A549 (cell line): ENCODE measurements at regions not wholly inside any gene's neighbourhood (a gene's known extent, or its start where the extent isn't known, plus 50 kb on each side); places are given as distances from the start of the nearest gene placed in this dataset.

Experiments
- ATAC-seq, 2 experiments: fragments of 200-7000 bp in 1 of 2; fragments of >200 bp in 1 of 2; cut with Nextera tagmentation in 1 of 2; cut with Tn5 transposase in 1 of 2; 3 replicates each; pipeline versions ENCODE4 v1.8.0 to v1.9.1; 2018 to 2020; ENCODE audit warnings: mild to moderate bottlenecking in 1 of 2, moderate library complexity in 1 of 2
- CTCF ChIA-PET: fragments of 300-600 bp; sonication (Branson Sonifier 250); formaldehyde crosslinking; extraction: SDS; loops from one replicate; lab custom pipeline; 2021; ENCODE audit warnings: antibody characterized with exemption, inconsistent platforms; lab: Yijun Ruan, JAX
- POLR2A ChIA-PET: fragments of 350-600 bp; formaldehyde crosslinking; extraction: SDS; loops from one replicate; lab custom pipeline; 2021; ENCODE audit warnings: antibody characterized with exemption, inconsistent platforms; lab: Yijun Ruan, JAX
- DNase-seq, 2 experiments: peaks; one replicate each; pipeline versions ENCODE4 v3.0.0 to v3.0.0-alpha.2; 2011 to 2016; ENCODE audit warnings: low read depth in 1 of 2, low spot score in 1 of 2
- FAIRE-seq: peaks from 2 replicates; lab custom pipeline; 2011; peaks lifted over from hg19 to GRCh38; lab: Jason Lieb, UNC
- H3K27ac ChIP-seq, 2 experiments: fragments of >200 bp; sonication (Bioruptor Twin); formaldehyde crosslinking; 3 replicates each; pipeline ENCODE4 v1.5.1; 2016 to 2017
- H3K4me1 ChIP-seq: fragments of >200 bp; sonication (Bioruptor Twin); formaldehyde crosslinking; 3 replicates; pipeline ENCODE4 v1.6.1; 2016
- H3K4me2 ChIP-seq: fragments of >200 bp; sonication (Bioruptor Twin); formaldehyde crosslinking; 3 replicates; pipeline ENCODE4 v1.6.1; 2016
- H3K4me3 ChIP-seq: fragments of >200 bp; sonication (Bioruptor Twin); formaldehyde crosslinking; 3 replicates; pipeline ENCODE4 v1.5.1; 2016
- H3K9me3 ChIP-seq: fragments of >200 bp; sonication (Bioruptor Twin); formaldehyde crosslinking; 3 replicates; pipeline ENCODE4 v1.6.1; 2016
- BHLHE40 ChIP-seq: IDR thresholded peaks from 2 replicates; pipeline ENCODE4 v1.6.1; 2012; ENCODE audit warnings: low read depth, low read length, inconsistent platforms
- CBX2 ChIP-seq: fragments of 200-600 bp; sonication (generic); IDR thresholded peaks from 2 replicates; pipeline ENCODE4 v1.6.1; 2016; ENCODE audit warnings: low read depth, mild to moderate bottlenecking, borderline replicate concordance
- CHD2 ChIP-seq: fragments of 150-350 bp; IDR thresholded peaks from 2 replicates; pipeline ENCODE4 v1.6.1; 2014; ENCODE audit warnings: low read length; ENCODE audit not compliant: partially characterized antibody
- EHF ChIP-seq: fragments of 250-450 bp; sonication (Bioruptor Pico); IDR thresholded peaks from 2 replicates; pipeline ENCODE4 v1.5.0; 2020; ENCODE audit warnings: mild to moderate bottlenecking
- EP300 ChIP-seq, 2 experiments: fragments of >200 bp; sonication (Bioruptor Twin); formaldehyde crosslinking; IDR thresholded peaks; 2 replicates in 1 of 2; 3 replicates in 1 of 2; pipeline ENCODE4 v1.6.1; 2016 to 2017
- FOXS1 ChIP-seq: fragments of 250-450 bp; sonication (Bioruptor Pico); IDR thresholded peaks from 2 replicates; pipeline ENCODE4 v1.5.0; 2020; ENCODE audit warnings: mild to moderate bottlenecking, moderate library complexity
- GATA3 ChIP-seq: IDR thresholded peaks from 2 replicates; pipeline ENCODE4 v1.6.1; 2012; ENCODE audit warnings: borderline replicate concordance
- HEYL ChIP-seq: fragments of 250-450 bp; sonication (Bioruptor Pico); IDR thresholded peaks from 2 replicates; pipeline ENCODE4 v1.8.0; 2021; ENCODE audit warnings: mild to moderate bottlenecking, moderate library complexity
- HOXB13 ChIP-seq: fragments of 250-450 bp; sonication (Bioruptor Pico); IDR thresholded peaks from 2 replicates; pipeline ENCODE4 v1.5.0; 2020; ENCODE audit warnings: low read depth, mild to moderate bottlenecking, moderate library complexity
- JUNB ChIP-seq: fragments of >200 bp; sonication (Bioruptor Twin); formaldehyde crosslinking; IDR thresholded peaks from 2 replicates; pipeline ENCODE4 v1.6.1; 2016
- KDM5A ChIP-seq: fragments of 200-600 bp; sonication (generic); IDR thresholded peaks from 2 replicates; pipeline ENCODE4 v1.6.1; 2016; ENCODE audit warnings: antibody characterized with exemption, mild to moderate bottlenecking
- MAZ ChIP-seq: fragments of 150-350 bp; IDR thresholded peaks from 2 replicates; pipeline ENCODE4 v1.6.1; 2014; ENCODE audit warnings: antibody characterized with exemption, low read depth, low read length, borderline replicate concordance
- NFE2L2 ChIP-seq: fragments of 150-350 bp; conservative IDR thresholded peaks from 2 replicates; pipeline ENCODE4 v1.6.1; 2014; ENCODE audit warnings: low read length
- PHF8 ChIP-seq: fragments of 200-600 bp; sonication (generic); IDR thresholded peaks from 2 replicates; pipeline ENCODE4 v1.6.1; 2016; ENCODE audit warnings: low read depth, mild to moderate bottlenecking, antibody characterized with exemption, moderate library complexity, borderline replicate concordance
- RARB ChIP-seq: fragments of 250-450 bp; sonication (Bioruptor Pico); IDR thresholded peaks from 2 replicates; pipeline ENCODE4 v1.8.0; 2021; ENCODE audit warnings: mild to moderate bottlenecking, moderate library complexity
- RCOR1 ChIP-seq: fragments of 150-350 bp; IDR thresholded peaks from 2 replicates; pipeline ENCODE4 v1.6.1; 2014; ENCODE audit warnings: antibody characterized with exemption, low read length, low read depth
- RFX5 ChIP-seq: fragments of 450-650 bp; IDR thresholded peaks from 2 replicates; pipeline ENCODE4 v1.7.1; 2014; ENCODE audit warnings: antibody characterized with exemption, mild to moderate bottlenecking, moderate library complexity
- RNF2 ChIP-seq: fragments of 200-600 bp; sonication (generic); IDR thresholded peaks from 2 replicates; pipeline ENCODE4 v1.6.1; 2016; ENCODE audit warnings: low read depth, mild to moderate bottlenecking, antibody characterized with exemption, moderate library complexity, borderline replicate concordance
- SMC3 ChIP-seq: fragments of >200 bp; sonication (Bioruptor Twin); formaldehyde crosslinking; IDR thresholded peaks from 3 replicates; pipeline ENCODE4 v1.6.1; 2018; ENCODE audit warnings: inconsistent platforms
- SREBF2 ChIP-seq: fragments of 450-650 bp; IDR thresholded peaks from 2 replicates; pipeline ENCODE4 v1.6.1; 2014; ENCODE audit warnings: mild to moderate bottlenecking, moderate library complexity
- USF2 ChIP-seq: fragments of 450-650 bp; IDR thresholded peaks from 2 replicates; pipeline ENCODE4 v1.6.1; 2014; ENCODE audit warnings: antibody characterized with exemption
- ZNF302 ChIP-seq: fragments of 250-450 bp; sonication (Bioruptor Pico); IDR thresholded peaks from 2 replicates; pipeline ENCODE4 v1.9.0; 2021; ENCODE audit warnings: inconsistent platforms, mild to moderate bottlenecking, moderate library complexity
- WGBS: methylation state at CpG from one replicate; pipeline ENCODE4 v1.1.6; 2017; ENCODE audit errors: missing lambda C conversion rate; 5-methylcytosine and 5-hydroxymethylcytosine counted together
- TF ChIP-seq, protein P1 (sequence below): fragments of 150-350 bp; IDR thresholded peaks from 2 replicates; pipeline ENCODE4 v1.6.1; 2014; ENCODE audit warnings: low read depth, mild to moderate bottlenecking, low read length
- TF ChIP-seq, protein P2 (sequence below): fragments of >200 bp; sonication (Bioruptor Twin); formaldehyde crosslinking; IDR thresholded peaks from 3 replicates; pipeline ENCODE4 v1.5.1; 2016
- TF ChIP-seq, protein P3 (sequence below): IDR thresholded peaks from 2 replicates; pipeline ENCODE4 v1.6.1; 2012
- TF ChIP-seq, protein P4 (sequence below): IDR thresholded peaks from 2 replicates; pipeline ENCODE4 v1.6.1; 2012

GRCh38 chr15:93451265-93451664 lies 362.3 kb upstream of the RGMA start:
- H3K27ac ChIP-seq: no peak overlapping the region
- no peak for TF ChIP-seq RCOR1
- TF ChIP-seq BHLHE40: no peak
- TF ChIP-seq RARB (CRISPR knock-in tag): no peak
- no peak for TF ChIP-seq ZNF302
- no peak for TF ChIP-seq GATA3
- TF ChIP-seq, protein P1, sequence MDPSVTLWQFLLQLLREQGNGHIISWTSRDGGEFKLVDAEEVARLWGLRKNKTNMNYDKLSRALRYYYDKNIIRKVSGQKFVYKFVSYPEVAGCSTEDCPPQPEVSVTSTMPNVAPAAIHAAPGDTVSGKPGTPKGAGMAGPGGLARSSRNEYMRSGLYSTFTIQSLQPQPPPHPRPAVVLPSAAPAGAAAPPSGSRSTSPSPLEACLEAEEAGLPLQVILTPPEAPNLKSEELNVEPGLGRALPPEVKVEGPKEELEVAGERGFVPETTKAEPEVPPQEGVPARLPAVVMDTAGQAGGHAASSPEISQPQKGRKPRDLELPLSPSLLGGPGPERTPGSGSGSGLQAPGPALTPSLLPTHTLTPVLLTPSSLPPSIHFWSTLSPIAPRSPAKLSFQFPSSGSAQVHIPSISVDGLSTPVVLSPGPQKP: no peak
- TF ChIP-seq MAZ: no peak
- no peak for TF ChIP-seq CBX2
- TF ChIP-seq, protein P2, sequence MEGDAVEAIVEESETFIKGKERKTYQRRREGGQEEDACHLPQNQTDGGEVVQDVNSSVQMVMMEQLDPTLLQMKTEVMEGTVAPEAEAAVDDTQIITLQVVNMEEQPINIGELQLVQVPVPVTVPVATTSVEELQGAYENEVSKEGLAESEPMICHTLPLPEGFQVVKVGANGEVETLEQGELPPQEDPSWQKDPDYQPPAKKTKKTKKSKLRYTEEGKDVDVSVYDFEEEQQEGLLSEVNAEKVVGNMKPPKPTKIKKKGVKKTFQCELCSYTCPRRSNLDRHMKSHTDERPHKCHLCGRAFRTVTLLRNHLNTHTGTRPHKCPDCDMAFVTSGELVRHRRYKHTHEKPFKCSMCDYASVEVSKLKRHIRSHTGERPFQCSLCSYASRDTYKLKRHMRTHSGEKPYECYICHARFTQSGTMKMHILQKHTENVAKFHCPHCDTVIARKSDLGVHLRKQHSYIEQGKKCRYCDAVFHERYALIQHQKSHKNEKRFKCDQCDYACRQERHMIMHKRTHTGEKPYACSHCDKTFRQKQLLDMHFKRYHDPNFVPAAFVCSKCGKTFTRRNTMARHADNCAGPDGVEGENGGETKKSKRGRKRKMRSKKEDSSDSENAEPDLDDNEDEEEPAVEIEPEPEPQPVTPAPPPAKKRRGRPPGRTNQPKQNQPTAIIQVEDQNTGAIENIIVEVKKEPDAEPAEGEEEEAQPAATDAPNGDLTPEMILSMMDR: no peak
- no peak for TF ChIP-seq HOXB13 (CRISPR knock-in tag)
- TF ChIP-seq SMC3: no peak
- no peak for TF ChIP-seq RFX5
- TF ChIP-seq, protein P3, sequence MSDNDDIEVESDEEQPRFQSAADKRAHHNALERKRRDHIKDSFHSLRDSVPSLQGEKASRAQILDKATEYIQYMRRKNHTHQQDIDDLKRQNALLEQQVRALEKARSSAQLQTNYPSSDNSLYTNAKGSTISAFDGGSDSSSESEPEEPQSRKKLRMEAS: no peak
- TF ChIP-seq FOXS1 (CRISPR knock-in tag): no peak
- no peak for TF ChIP-seq KDM5A
- no peak for TF ChIP-seq PHF8
- no peak for TF ChIP-seq NFE2L2
- TF ChIP-seq JUNB: no peak
- no peak for TF ChIP-seq CHD2
- TF ChIP-seq, all 56 proteins: peak for 0
- CTCF ChIA-PET: no interaction called here
- ATAC-seq: no peak
- no peak overlapping the region for H3K4me3 ChIP-seq
- no peaks in the 10 kb centered on the region for H3K4me1 ChIP-seq
- H3K9me3 ChIP-seq: no peaks in the 10 kb centered on the region
- no peak overlapping the region for H3K4me2 ChIP-seq
- POLR2A ChIA-PET: no interaction called here
- no peak for DNase-seq
- FAIRE-seq: no peak
- 34% methylated on average over 6 of the region's 6 CpGs for WGBS

GRCh38 chr15:93449798-93450197 lies 360.8 kb upstream of the RGMA start:
- POLR2A ChIA-PET: no interaction called here
- WGBS: 1% methylated on average over 2 of the region's 2 CpGs

GRCh38 chr15:93438310-93438709 lies 349.3 kb upstream of the RGMA start:
- H3K9me3 ChIP-seq: no peaks in the 10 kb centered on the region; the same call in 2 of the 3 replicates
- ChIA-PET CTCF (no interaction called here), POLR2A (no interaction called here)
- no peaks in the 10 kb centered on the region for H3K4me1 ChIP-seq
- DNase-seq: no peak
- FAIRE-seq: no peak
- no peak overlapping the region for H3K4me2 ChIP-seq
- no peak overlapping the region for H3K27ac ChIP-seq
- TF ChIP-seq RNF2 (no peak), EHF (CRISPR knock-in tag) (no peak), HEYL (CRISPR knock-in tag) (no peak), EP300 (IDR thresholded peaks at IDR 0.05) (no peak), SREBF2 (no peak)
- TF ChIP-seq, protein P4, sequence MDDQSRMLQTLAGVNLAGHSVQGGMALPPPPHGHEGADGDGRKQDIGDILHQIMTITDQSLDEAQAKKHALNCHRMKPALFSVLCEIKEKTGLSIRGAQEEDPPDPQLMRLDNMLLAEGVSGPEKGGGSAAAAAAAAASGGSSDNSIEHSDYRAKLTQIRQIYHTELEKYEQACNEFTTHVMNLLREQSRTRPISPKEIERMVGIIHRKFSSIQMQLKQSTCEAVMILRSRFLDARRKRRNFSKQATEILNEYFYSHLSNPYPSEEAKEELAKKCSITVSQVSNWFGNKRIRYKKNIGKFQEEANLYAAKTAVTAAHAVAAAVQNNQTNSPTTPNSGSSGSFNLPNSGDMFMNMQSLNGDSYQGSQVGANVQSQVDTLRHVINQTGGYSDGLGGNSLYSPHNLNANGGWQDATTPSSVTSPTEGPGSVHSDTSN: no peak
- H3K4me3 ChIP-seq: no peak overlapping the region
- ATAC-seq: no peak
- WGBS: 2% methylated on average over 4 of the region's 4 CpGs

More at GRCh38 chr15:93449798-93450197, 360.8 kb upstream of the RGMA start:
- Histone ChIP-seq H3K4me1 (no peaks in the 10 kb centered on the region), H3K9me3 (no peaks in the 10 kb centered on the region), H3K27ac (no peak overlapping the region), H3K4me3 (no peak overlapping the region), H3K4me2 (no peak overlapping the region)
- FAIRE-seq (no peak), ATAC-seq (no peak), DNase-seq (no peak)
- CTCF ChIA-PET: interaction anchor here (0.7 kb wide), 1 partner anchor 185 kb away, joined by 3 read pairs; no protein-coding TSS in a partner anchor
- TF ChIP-seq USF2: no peak
